Skin of body (tissue), 1 donor: ENCODE measurements at regions not wholly inside any gene's neighbourhood (a gene's known extent, or its start where the extent isn't known, plus 50 kb on each side); places are given as distances from the start of the nearest gene placed in this dataset.
"Not testable (repeated sequence)": the region's sequence is repeated elsewhere in the genome, so short reads cannot be mapped to it uniquely, and the experiment has no call there.

Source experiments
- DNase-seq: peaks from one replicate; lab custom pipeline; 2025; lab: John Stamatoyannopoulos, UW

- DNase-seq: no peak
Measured at GRCh38 chr16:48057048-48057447, 98.7 kb downstream of the ABCC12 start.

GRCh38 chr16:48054881-48055601 is 100.8 kb downstream of the ABCC12 start:
- peak; percentile 63 for DNase-seq

- no peak for DNase-seq
Measured at GRCh38 chr16:48053418-48053745, 102.4 kb downstream of the ABCC12 start.

GRCh38 chr16:48052731-48053417 is 102.9 kb downstream of the ABCC12 start:
- no peak for DNase-seq

- DNase-seq: no peak
Measured at GRCh38 chr16:48050871-48051270, 104.9 kb downstream of the ABCC12 start.

GRCh38 chr16:48049847-48050246 is 105.9 kb downstream of the ABCC12 start:
- DNase-seq: no peak

- DNase-seq: no peak
Measured at GRCh38 chr16:48047720-48048119, 108.1 kb downstream of the ABCC12 start.

GRCh38 chr16:48047241-48047640 is 108.6 kb downstream of the ABCC12 start:
- DNase-seq: no peak

GRCh38 chr16:48044117-48044516 is 111.7 kb downstream of the ABCC12 start:
- no peak for DNase-seq

GRCh38 chr16:48041981-48042421 is 113.8 kb downstream of the ABCC12 start:
- no peak for DNase-seq

GRCh38 chr16:48035142-48035541 is 120.7 kb downstream of the ABCC12 start:
- no peak for DNase-seq

GRCh38 chr16:48030926-48031325 is 124.9 kb downstream of the ABCC12 start:
- DNase-seq: no peak

GRCh38 chr16:48029768-48030167 is 126.0 kb downstream of the ABCC12 start:
- DNase-seq: no peak

GRCh38 chr16:48025359-48025758 is 130.4 kb downstream of the ABCC12 start:
- DNase-seq: no peak

- DNase-seq: no peak
Measured at GRCh38 chr16:48024042-48024441, 131.8 kb downstream of the ABCC12 start.

GRCh38 chr16:48022496-48022895 is 133.3 kb downstream of the ABCC12 start:
- DNase-seq: no peak

- DNase-seq: not testable (repeated sequence)
Measured at GRCh38 chr16:48020617-48021016, 135.2 kb downstream of the ABCC12 start.

GRCh38 chr16:48014349-48015135 is 141.3 kb downstream of the ABCC12 start:
- no peak for DNase-seq

- no peak for DNase-seq
Measured at GRCh38 chr16:48013491-48013901, 142.3 kb downstream of the ABCC12 start.

- DNase-seq: no peak
Measured at GRCh38 chr16:48011878-48012658, 143.7 kb downstream of the ABCC12 start.

- DNase-seq: no peak
Measured at GRCh38 chr16:48011466-48011865, 144.3 kb downstream of the ABCC12 start.
